ENCODE measurements at regions not wholly inside any gene's neighbourhood (a gene's known extent, or its start where the extent isn't known, plus 50 kb on each side); places are given as distances from the start of the nearest gene placed in this dataset.

- 84% methylated on average over 1 of the region's 2 CpGs for WGBS (ENCODE audit: insufficient coverage)
- no peak for ATAC-seq
- Histone ChIP-seq H3K9me3 (ENCODE audit: control insufficient read depth, insufficient read depth, low read length) (no peaks in the 10 kb centered on the region), H3K27me3 (ENCODE audit: control insufficient read depth, insufficient read depth, low read length) (no peaks in the 10 kb centered on the region), H3K4me1 (ENCODE audit: control insufficient read depth, insufficient read depth, low read length) (no peaks in the 10 kb centered on the region), H3K27ac (ENCODE audit: low read length) (no peak overlapping the region), H3K4me3 (ENCODE audit: low read length) (no peak overlapping the region), H3K36me3 (ENCODE audit: control insufficient read depth, insufficient read depth, low read length) (no peaks in the 10 kb centered on the region)
- H3K27ac Mint-ChIP-seq, result no peak overlapping the region
- no peaks in the 10 kb centered on the region for H3K9me3 Mint-ChIP-seq
- peaks cover 0 to 4% of the 10 kb centered on the region in 2 donors for H3K4me1 Mint-ChIP-seq
- no peak for DNase-seq
- peaks cover 29 to 53% of the 10 kb centered on the region in 2 donors for H3K27me3 Mint-ChIP-seq (ENCODE audit: low read depth in 2 of 2)
- H3K36me3 Mint-ChIP-seq, result peaks cover 8% of the 10 kb centered on the region
- H3K4me3 Mint-ChIP-seq, result no peak overlapping the region
- intact Hi-C loops (cut with micrococcal nuclease), result no loop called here
- TF ChIP-seq CTCF (IDR thresholded peaks at IDR 0.05), result no peak
Observed at GRCh38 chr13:74206061-74206561, 71.9 kb upstream of the KLF12 start.

GRCh38 chr13:74205313-74205690 lies 71.1 kb upstream of the KLF12 start:
- H3K36me3 ChIP-seq (ENCODE audit: control insufficient read depth, insufficient read depth, low read length), result no peaks in the 10 kb centered on the region
- no peaks in the 10 kb centered on the region for H3K9me3 ChIP-seq (ENCODE audit: control insufficient read depth, insufficient read depth, low read length)
- 98% methylated on average over 2 of the region's 2 CpGs for WGBS (ENCODE audit: insufficient coverage)
- intact Hi-C loops (cut with micrococcal nuclease), result no loop called here
- peaks cover 8% of the 10 kb centered on the region for H3K36me3 Mint-ChIP-seq
- TF ChIP-seq CTCF (IDR thresholded peaks at IDR 0.05), result no peak
- no peak overlapping the region for H3K4me3 Mint-ChIP-seq
- no peak overlapping the region for H3K4me3 ChIP-seq (ENCODE audit: low read length)
- no peaks in the 10 kb centered on the region for H3K4me1 Mint-ChIP-seq
- DNase-seq (no peak), ATAC-seq (no peak)
- no peaks in the 10 kb centered on the region for H3K4me1 ChIP-seq (ENCODE audit: control insufficient read depth, insufficient read depth, low read length)
- no peak overlapping the region for H3K27ac Mint-ChIP-seq
- H3K27ac ChIP-seq (ENCODE audit: low read length), result no peak overlapping the region
- H3K27me3 ChIP-seq (ENCODE audit: control insufficient read depth, insufficient read depth, low read length), result no peaks in the 10 kb centered on the region
- peaks cover 25 to 49% of the 10 kb centered on the region in 2 donors for H3K27me3 Mint-ChIP-seq (ENCODE audit: low read depth in 2 of 2)
- no peaks in the 10 kb centered on the region for H3K9me3 Mint-ChIP-seq

GRCh38 chr13:74204602-74205312 lies 70.6 kb upstream of the KLF12 start:
- Mint-ChIP-seq H3K4me1 (no peaks in the 10 kb centered on the region), H3K27ac (no peak overlapping the region), H3K9me3 (no peaks in the 10 kb centered on the region), H3K36me3 (peaks cover 8% of the 10 kb centered on the region), H3K4me3 (no peak overlapping the region), H3K27me3 (ENCODE audit: low read depth in 2 of 2) (peaks cover 29 to 55% of the 10 kb centered on the region in 2 donors)
- no peaks in the 10 kb centered on the region for H3K36me3 ChIP-seq (ENCODE audit: control insufficient read depth, insufficient read depth, low read length)
- ATAC-seq (no peak), DNase-seq (no peak)
- TF ChIP-seq CTCF (IDR thresholded peaks at IDR 0.05), result no peak
- H3K9me3 ChIP-seq (ENCODE audit: control insufficient read depth, insufficient read depth, low read length), result no peaks in the 10 kb centered on the region
- H3K27ac ChIP-seq (ENCODE audit: low read length), result no peak overlapping the region
- no peaks in the 10 kb centered on the region for H3K27me3 ChIP-seq (ENCODE audit: control insufficient read depth, insufficient read depth, low read length)
- H3K4me1 ChIP-seq (ENCODE audit: control insufficient read depth, insufficient read depth, low read length), result no peaks in the 10 kb centered on the region
- H3K4me3 ChIP-seq (ENCODE audit: low read length), result no peak overlapping the region
- 89% methylated on average over 5 of the region's 6 CpGs for WGBS (ENCODE audit: insufficient coverage)
- intact Hi-C loops (cut with micrococcal nuclease), result no loop called here

- DNase-seq (no peak), ATAC-seq (no peak)
- Mint-ChIP-seq H3K4me1 (no peaks in the 10 kb centered on the region), H3K27me3 (ENCODE audit: low read depth in 2 of 2) (peaks cover 27 to 60% of the 10 kb centered on the region in 2 donors), H3K4me3 (no peak overlapping the region), H3K9me3 (no peaks in the 10 kb centered on the region), H3K27ac (no peak overlapping the region), H3K36me3 (peaks cover 8% of the 10 kb centered on the region)
- Histone ChIP-seq H3K27ac (ENCODE audit: low read length) (no peak overlapping the region), H3K27me3 (ENCODE audit: control insufficient read depth, insufficient read depth, low read length) (no peaks in the 10 kb centered on the region), H3K36me3 (ENCODE audit: control insufficient read depth, insufficient read depth, low read length) (no peaks in the 10 kb centered on the region), H3K4me3 (ENCODE audit: low read length) (no peak overlapping the region), H3K9me3 (ENCODE audit: control insufficient read depth, insufficient read depth, low read length) (no peaks in the 10 kb centered on the region), H3K4me1 (ENCODE audit: control insufficient read depth, insufficient read depth, low read length) (no peaks in the 10 kb centered on the region)
- intact Hi-C loops (cut with micrococcal nuclease), result no loop called here
- TF ChIP-seq CTCF (IDR thresholded peaks at IDR 0.05), result no peak
- 100% methylated on average over 1 of the region's 1 CpG for WGBS (ENCODE audit: insufficient coverage)
Observed at GRCh38 chr13:74203576-74203975, 69.4 kb upstream of the KLF12 start.
